ENCODE measurements at regions not wholly inside any gene's neighbourhood (a gene's known extent, or its start where the extent isn't known, plus 50 kb on each side); places are given as distances from the start of the nearest gene placed in this dataset.
A peak's percentile ranks its signal among the peaks of the same experiment; 100 is the strongest.

DNA sequence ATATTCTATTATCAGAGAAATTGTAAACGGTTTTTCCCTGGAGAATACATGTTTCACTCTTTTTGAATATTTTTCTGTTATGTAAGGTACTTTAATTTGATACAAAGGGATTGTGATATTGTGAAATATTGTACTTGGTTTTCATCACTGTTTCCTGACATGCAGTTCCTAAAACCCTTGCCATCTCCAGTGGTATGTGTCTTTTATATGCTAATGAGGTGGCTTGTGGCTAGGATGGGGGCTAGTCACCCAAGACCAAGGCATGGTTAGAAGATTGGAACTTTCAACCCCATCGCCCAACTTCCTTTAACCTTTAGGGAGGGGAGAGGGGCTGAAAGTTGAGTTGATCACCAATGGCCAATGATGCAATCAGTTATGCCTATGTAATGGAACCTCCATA, 160.6 kb downstream of the TAF11L14 start:
- Mint-ChIP-seq H3K4me1 (peaks cover 12% of the 10 kb centered on the region), H3K4me3 (no peak overlapping the region), H3K27ac (no peak overlapping the region), H3K27me3 (ENCODE audit: low read depth in 3 of 3) (peaks cover 0 to 3% (median 2%) of the 10 kb centered on the region in 3 donors), H3K9me3 (peaks cover 1 to 9% (median 2%) of the 10 kb centered on the region in 7 donors), H3K36me3 (no peaks in the 10 kb centered on the region)
- Histone ChIP-seq H3K4me1 (ENCODE audit: control insufficient read depth in 1 of 2, insufficient read depth in 2 of 2, low read length in 2 of 2) (peaks cover 10 to 14% of the 10 kb centered on the region in 2 donors), H2AFZ (ENCODE audit: insufficient read depth, low read depth, low read length, poor library complexity, severe bottlenecking) (no peak overlapping the region), H3K79me2 (ENCODE audit: insufficient read depth, low read length) (no peaks in the 10 kb centered on the region), H3K9ac (ENCODE audit: insufficient read depth, low read length, poor library complexity, severe bottlenecking) (no peak overlapping the region), H3K36me3 (replicated peaks in 1 of 2; ENCODE audit: control insufficient read depth in 1 of 2, insufficient read depth in 2 of 2, low read length in 2 of 2) (no peaks in the 10 kb centered on the region), H3K27me3 (ENCODE audit: control insufficient read depth in 2 of 2, insufficient read depth in 2 of 2, low read length in 2 of 2) (no peaks in the 10 kb centered on the region), H3K9me3 (replicated peaks in 1 of 2; ENCODE audit: control insufficient read depth in 1 of 2, insufficient read depth in 1 of 2, low read length in 2 of 2) (no peaks in the 10 kb centered on the region), H4K20me1 (ENCODE audit: insufficient read depth, low read length) (no peaks in the 10 kb centered on the region), H3K4me2 (replicated peaks; ENCODE audit: extremely low read depth, low read length, poor library complexity, severe bottlenecking) (no peak overlapping the region), H3K27ac (ENCODE audit: low read depth in 1 of 2, low read length in 2 of 2) (no peak overlapping the region), H3K4me3 (replicated peaks in 1 of 3; ENCODE audit: low read depth in 2 of 3, low read length in 3 of 3) (no peak overlapping the region)
- WGBS (ENCODE audit: insufficient coverage), result no CpG with 5 or more reads among the region's 2 CpGs
- TF ChIP-seq, protein P1, sequence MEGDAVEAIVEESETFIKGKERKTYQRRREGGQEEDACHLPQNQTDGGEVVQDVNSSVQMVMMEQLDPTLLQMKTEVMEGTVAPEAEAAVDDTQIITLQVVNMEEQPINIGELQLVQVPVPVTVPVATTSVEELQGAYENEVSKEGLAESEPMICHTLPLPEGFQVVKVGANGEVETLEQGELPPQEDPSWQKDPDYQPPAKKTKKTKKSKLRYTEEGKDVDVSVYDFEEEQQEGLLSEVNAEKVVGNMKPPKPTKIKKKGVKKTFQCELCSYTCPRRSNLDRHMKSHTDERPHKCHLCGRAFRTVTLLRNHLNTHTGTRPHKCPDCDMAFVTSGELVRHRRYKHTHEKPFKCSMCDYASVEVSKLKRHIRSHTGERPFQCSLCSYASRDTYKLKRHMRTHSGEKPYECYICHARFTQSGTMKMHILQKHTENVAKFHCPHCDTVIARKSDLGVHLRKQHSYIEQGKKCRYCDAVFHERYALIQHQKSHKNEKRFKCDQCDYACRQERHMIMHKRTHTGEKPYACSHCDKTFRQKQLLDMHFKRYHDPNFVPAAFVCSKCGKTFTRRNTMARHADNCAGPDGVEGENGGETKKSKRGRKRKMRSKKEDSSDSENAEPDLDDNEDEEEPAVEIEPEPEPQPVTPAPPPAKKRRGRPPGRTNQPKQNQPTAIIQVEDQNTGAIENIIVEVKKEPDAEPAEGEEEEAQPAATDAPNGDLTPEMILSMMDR (IDR thresholded peaks at IDR 0.05), result no peak
- intact Hi-C loops (cut with micrococcal nuclease), result no loop called here
- peak in 2 of 3 donors; percentile 31 to 71 for DNase-seq

DNA sequence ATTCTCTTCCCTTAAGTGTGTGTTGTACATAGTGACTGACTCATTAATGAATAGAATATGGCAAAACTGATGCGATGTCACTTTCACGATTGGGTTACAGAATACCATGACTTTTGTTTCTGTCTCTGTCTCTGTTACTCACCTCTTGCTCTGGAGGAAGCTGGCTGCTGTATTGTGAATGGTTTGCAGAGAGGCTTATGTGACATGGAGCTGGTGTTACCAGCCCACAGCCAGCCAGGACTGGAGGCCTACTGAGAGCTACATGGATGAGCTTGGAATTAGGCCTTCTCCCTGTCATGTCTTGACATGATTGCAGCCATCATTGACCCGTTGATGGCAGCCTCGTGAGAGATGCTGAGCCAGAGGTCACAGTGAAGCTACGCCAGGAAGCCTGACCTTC, 161.9 kb downstream of the TAF11L14 start:
- H3K4me1 ChIP-seq (ENCODE audit: control insufficient read depth in 1 of 2, insufficient read depth in 2 of 2, low read length in 2 of 2), result peaks cover 10 to 14% of the 10 kb centered on the region in 2 donors
- H3K27me3 Mint-ChIP-seq (ENCODE audit: low read depth in 3 of 3), result peaks cover 0 to 3% (median 2%) of the 10 kb centered on the region in 3 donors
- TF ChIP-seq, protein P1 (IDR thresholded peaks at IDR 0.05), result no peak
- H2AFZ ChIP-seq (ENCODE audit: insufficient read depth, low read depth, low read length, poor library complexity, severe bottlenecking), result no peak overlapping the region
- peaks cover 1 to 7% (median 2%) of the 10 kb centered on the region in 7 donors for H3K9me3 Mint-ChIP-seq
- no peaks in the 10 kb centered on the region for H3K27me3 ChIP-seq (ENCODE audit: control insufficient read depth in 2 of 2, insufficient read depth in 2 of 2, low read length in 2 of 2)
- no peak overlapping the region for H3K9ac ChIP-seq (ENCODE audit: insufficient read depth, low read length, poor library complexity, severe bottlenecking)
- WGBS (ENCODE audit: insufficient coverage), result 96% methylated on average over 4 of the region's 5 CpGs
- H3K36me3 Mint-ChIP-seq, result no peaks in the 10 kb centered on the region
- DNase-seq, result peak in 1 of 3 donors; percentile 3
- H3K4me3 Mint-ChIP-seq, result no peak overlapping the region
- peaks cover 12% of the 10 kb centered on the region for H3K4me1 Mint-ChIP-seq
- no peaks in the 10 kb centered on the region for H3K9me3 ChIP-seq (replicated peaks in 1 of 2; ENCODE audit: control insufficient read depth in 1 of 2, insufficient read depth in 1 of 2, low read length in 2 of 2)
- no peak overlapping the region for H3K27ac ChIP-seq (ENCODE audit: low read depth in 1 of 2, low read length in 2 of 2)
- H3K79me2 ChIP-seq (ENCODE audit: insufficient read depth, low read length), result no peaks in the 10 kb centered on the region
- no peak overlapping the region for H3K27ac Mint-ChIP-seq
- intact Hi-C loops (cut with micrococcal nuclease), result no loop called here
- no peaks in the 10 kb centered on the region for H4K20me1 ChIP-seq (ENCODE audit: insufficient read depth, low read length)
- H3K4me3 ChIP-seq (replicated peaks in 1 of 3; ENCODE audit: low read depth in 2 of 3, low read length in 3 of 3), result no peak overlapping the region
- H3K36me3 ChIP-seq (replicated peaks in 1 of 2; ENCODE audit: control insufficient read depth in 1 of 2, insufficient read depth in 2 of 2, low read length in 2 of 2), result no peaks in the 10 kb centered on the region
- H3K4me2 ChIP-seq (replicated peaks; ENCODE audit: extremely low read depth, low read length, poor library complexity, severe bottlenecking), result no peak overlapping the region

Measured in CD14-positive monocyte (primary cell).